ENCODE measurements at regions not wholly inside any gene's neighbourhood (a gene's known extent, or its start where the extent isn't known, plus 50 kb on each side); places are given as distances from the start of the nearest gene placed in this dataset.

DNA sequence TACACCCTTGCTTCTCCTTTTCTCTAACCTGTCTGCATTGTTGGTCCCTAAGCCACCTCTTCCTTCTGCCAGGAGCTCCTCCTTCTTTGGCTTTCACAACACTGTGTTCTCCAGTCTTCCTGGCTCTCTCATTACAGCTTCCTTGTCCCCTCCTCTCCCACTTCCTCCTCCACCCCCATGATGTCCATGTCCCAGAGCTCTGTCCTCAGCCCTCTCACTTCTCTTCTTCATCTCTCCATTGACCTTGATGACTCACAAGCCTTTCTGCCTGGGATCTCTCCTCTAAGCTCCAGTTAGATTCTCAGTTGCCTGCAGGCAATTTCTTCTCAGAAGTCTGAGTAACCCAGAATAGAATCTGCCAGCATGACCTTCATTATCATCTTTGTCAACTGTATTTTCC lies 100.3 kb upstream of the WASF3 start:
- TF ChIP-seq, protein P1, sequence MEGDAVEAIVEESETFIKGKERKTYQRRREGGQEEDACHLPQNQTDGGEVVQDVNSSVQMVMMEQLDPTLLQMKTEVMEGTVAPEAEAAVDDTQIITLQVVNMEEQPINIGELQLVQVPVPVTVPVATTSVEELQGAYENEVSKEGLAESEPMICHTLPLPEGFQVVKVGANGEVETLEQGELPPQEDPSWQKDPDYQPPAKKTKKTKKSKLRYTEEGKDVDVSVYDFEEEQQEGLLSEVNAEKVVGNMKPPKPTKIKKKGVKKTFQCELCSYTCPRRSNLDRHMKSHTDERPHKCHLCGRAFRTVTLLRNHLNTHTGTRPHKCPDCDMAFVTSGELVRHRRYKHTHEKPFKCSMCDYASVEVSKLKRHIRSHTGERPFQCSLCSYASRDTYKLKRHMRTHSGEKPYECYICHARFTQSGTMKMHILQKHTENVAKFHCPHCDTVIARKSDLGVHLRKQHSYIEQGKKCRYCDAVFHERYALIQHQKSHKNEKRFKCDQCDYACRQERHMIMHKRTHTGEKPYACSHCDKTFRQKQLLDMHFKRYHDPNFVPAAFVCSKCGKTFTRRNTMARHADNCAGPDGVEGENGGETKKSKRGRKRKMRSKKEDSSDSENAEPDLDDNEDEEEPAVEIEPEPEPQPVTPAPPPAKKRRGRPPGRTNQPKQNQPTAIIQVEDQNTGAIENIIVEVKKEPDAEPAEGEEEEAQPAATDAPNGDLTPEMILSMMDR (IDR thresholded peaks at IDR 0.05) = no peak
- TF ChIP-seq EP300 (IDR thresholded peaks at IDR 0.05; ENCODE audit: low read depth) = no peak
- TF ChIP-seq POLR2A (IDR thresholded peaks at IDR 0.05) = no peak
- TF ChIP-seq POLR2AphosphoS5 (IDR thresholded peaks at IDR 0.05) = no peak

All from transverse colon (tissue), 4 donors.